IPS-20b (cell line): ENCODE measurements at regions not wholly inside any gene's neighbourhood (a gene's known extent, or its start where the extent isn't known, plus 50 kb on each side); places are given as distances from the start of the nearest gene placed in this dataset.

Experiments used
- H3K27ac ChIP-seq: one replicate; pipeline ENCODE4 v1.5.1; 2013; ENCODE audit warnings: low read length
- H3K27me3 ChIP-seq: 2 replicates; pipeline ENCODE4 v1.6.1; 2013; ENCODE audit warnings: mild to moderate bottlenecking, low read length, inconsistent platforms; ENCODE audit not compliant: insufficient read depth
- H3K36me3 ChIP-seq: 2 replicates; pipeline ENCODE4 v1.6.1; 2013; ENCODE audit warnings: low read depth, mild to moderate bottlenecking, inconsistent platforms, low read length, moderate library complexity; ENCODE audit not compliant: insufficient read depth
- H3K4me1 ChIP-seq: 2 replicates; pipeline ENCODE4 v1.6.1; 2013; ENCODE audit warnings: mild to moderate bottlenecking, control low read depth, inconsistent platforms, low read length, moderate library complexity; ENCODE audit not compliant: insufficient read depth
- H3K4me3 ChIP-seq: 2 replicates; pipeline ENCODE4 v1.5.1; 2013; ENCODE audit warnings: mild to moderate bottlenecking, low read length, inconsistent platforms
- H3K9ac ChIP-seq: 2 replicates; pipeline ENCODE4 v1.6.1; 2013; ENCODE audit warnings: low read depth, mild to moderate bottlenecking, inconsistent platforms, low read length, moderate library complexity
- H3K9me3 ChIP-seq: 2 replicates; pipeline ENCODE4 v1.6.1; 2013; ENCODE audit warnings: mild to moderate bottlenecking, low read depth, low read length, inconsistent platforms; ENCODE audit not compliant: insufficient read depth

DNA sequence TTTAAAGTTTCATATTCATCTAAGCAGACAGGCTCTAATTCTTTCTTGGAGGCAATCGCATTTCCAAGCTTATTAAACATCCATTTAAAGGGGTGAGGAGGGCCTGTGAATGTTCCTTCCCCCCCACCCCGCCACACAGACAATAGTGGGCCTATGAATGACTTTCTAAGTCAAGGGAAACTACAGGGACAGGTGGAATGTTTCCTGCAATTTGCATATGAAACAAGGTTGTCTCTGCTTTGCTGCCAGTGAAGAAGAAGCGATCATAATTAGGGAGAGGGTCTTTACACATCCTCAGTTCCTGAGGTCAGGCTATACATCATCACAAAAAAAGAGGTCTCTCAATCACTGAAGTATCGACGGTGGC is 127.9 kb upstream of the OPCML start:
- no peaks in the 10 kb centered on the region for H3K9me3 ChIP-seq
- H3K4me1 ChIP-seq, result peaks cover 21% of the 10 kb centered on the region; the same call in 1 of the 2 replicates
- H3K4me3 ChIP-seq, result peak overlapping the region; percentile 10; the same call in 1 of the 2 replicates
- peaks cover 9% of the 10 kb centered on the region; the same call in 1 of the 2 replicates for H3K27me3 ChIP-seq
- H3K9ac ChIP-seq, result no peak overlapping the region
- H3K27ac ChIP-seq, result no peak overlapping the region
- no peaks in the 10 kb centered on the region for H3K36me3 ChIP-seq

- Histone ChIP-seq H3K36me3 (no peaks in the 10 kb centered on the region), H3K27ac (no peak overlapping the region), H3K27me3 (peaks cover 9% of the 10 kb centered on the region; the same call in 1 of the 2 replicates), H3K9me3 (no peaks in the 10 kb centered on the region), H3K9ac (0 out of 2 replicates have a peak overlapping the region, but pooled peaks have one; percentile 40), H3K4me3 (peak overlapping the region; percentile 10; the same call in 1 of the 2 replicates), H3K4me1 (peaks cover 23% of the 10 kb centered on the region; the same call in 1 of the 2 replicates)
These were observed 127.4 kb upstream of the OPCML start for GRCh38 chr11:133659538-133660201.

- Histone ChIP-seq H3K9ac (no peak overlapping the region), H3K4me3 (no peak overlapping the region), H3K27me3 (peaks cover 16% of the 10 kb centered on the region), H3K36me3 (no peaks in the 10 kb centered on the region), H3K4me1 (peaks cover 23% of the 10 kb centered on the region; the same call in 1 of the 2 replicates), H3K9me3 (no peaks in the 10 kb centered on the region), H3K27ac (no peak overlapping the region)
These were observed 124.8 kb upstream of the OPCML start for GRCh38 chr11:133657054-133657453.

DNA sequence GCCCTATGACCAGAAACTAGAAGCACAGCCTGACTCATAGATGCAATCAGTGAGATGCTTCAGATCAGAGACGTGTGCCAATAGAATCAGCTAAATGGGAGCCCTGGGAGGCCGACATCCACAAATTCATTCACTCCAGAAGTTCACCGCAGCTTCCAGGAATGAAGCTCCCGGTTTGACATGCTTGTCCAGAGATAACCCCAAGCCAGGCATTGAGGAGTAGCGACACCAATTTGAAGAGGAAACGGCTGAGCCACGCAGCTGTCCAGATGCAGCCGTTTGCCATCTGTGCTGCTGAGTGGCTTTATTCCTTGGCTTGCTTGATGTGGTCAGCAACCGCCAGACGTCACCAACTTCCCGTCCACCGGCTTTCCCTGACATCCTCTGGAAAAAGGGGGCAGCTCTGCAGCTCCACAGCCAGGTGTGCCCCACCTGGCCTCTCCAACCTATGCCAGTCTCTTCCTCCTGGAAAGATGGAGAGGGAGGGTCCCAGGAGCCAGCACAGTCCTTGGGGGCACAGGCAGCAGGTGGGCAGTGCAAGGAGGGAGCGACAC is 123.9 kb upstream of the OPCML start:
- Histone ChIP-seq H3K36me3 (no peaks in the 10 kb centered on the region), H3K4me3 (no peak overlapping the region), H3K9ac (no peak overlapping the region), H3K27ac (no peak overlapping the region), H3K9me3 (no peaks in the 10 kb centered on the region), H3K4me1 (peaks cover 23% of the 10 kb centered on the region; the same call in 1 of the 2 replicates), H3K27me3 (peaks cover 16% of the 10 kb centered on the region)

- H3K4me3 ChIP-seq, result no peak overlapping the region
- H3K27ac ChIP-seq, result no peak overlapping the region
- no peaks in the 10 kb centered on the region for H3K36me3 ChIP-seq
- H3K4me1 ChIP-seq, result peaks cover 15% of the 10 kb centered on the region; the same call in 1 of the 2 replicates
- peaks cover 16% of the 10 kb centered on the region for H3K27me3 ChIP-seq
- no peaks in the 10 kb centered on the region for H3K9me3 ChIP-seq
- no peak overlapping the region for H3K9ac ChIP-seq
These were observed 122.4 kb upstream of the OPCML start for GRCh38 chr11:133654630-133655212.

GRCh38 chr11:133653336-133653735 is 121.0 kb upstream of the OPCML start:
- H3K27ac ChIP-seq, result no peak overlapping the region
- H3K4me1 ChIP-seq, result peaks cover 6% of the 10 kb centered on the region; the same call in 1 of the 2 replicates
- H3K9me3 ChIP-seq, result no peaks in the 10 kb centered on the region
- no peak overlapping the region for H3K4me3 ChIP-seq
- no peak overlapping the region for H3K9ac ChIP-seq
- peaks cover 16% of the 10 kb centered on the region for H3K27me3 ChIP-seq
- no peaks in the 10 kb centered on the region for H3K36me3 ChIP-seq

DNA sequence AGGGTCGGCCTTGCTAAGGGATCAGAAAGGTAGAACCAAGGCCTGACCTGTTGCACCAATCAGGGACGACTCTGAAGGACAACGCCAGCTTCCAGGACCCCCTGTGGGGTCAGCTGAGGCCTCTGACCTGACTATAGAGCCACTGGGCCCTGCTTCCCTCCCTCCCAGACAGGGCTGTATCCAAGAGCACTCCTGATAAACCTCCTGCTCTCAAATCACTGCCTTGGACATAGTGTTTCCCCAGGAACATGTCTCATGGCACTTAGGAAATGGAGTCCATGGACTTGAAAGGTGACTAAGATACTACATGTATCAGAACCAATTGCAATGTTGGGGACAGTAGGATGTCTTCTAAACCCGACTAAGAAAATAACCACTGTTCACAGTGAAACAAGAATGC is 117.8 kb upstream of the OPCML start:
- no peaks in the 10 kb centered on the region for H3K9me3 ChIP-seq
- H3K27me3 ChIP-seq, result peaks cover 7% of the 10 kb centered on the region; the same call in 1 of the 2 replicates
- H3K36me3 ChIP-seq, result no peaks in the 10 kb centered on the region
- no peak overlapping the region for H3K4me3 ChIP-seq
- H3K4me1 ChIP-seq, result peaks cover under 1% of the 10 kb centered on the region; the same call in 1 of the 2 replicates
- H3K27ac ChIP-seq, result no peak overlapping the region
- no peak overlapping the region for H3K9ac ChIP-seq

DNA sequence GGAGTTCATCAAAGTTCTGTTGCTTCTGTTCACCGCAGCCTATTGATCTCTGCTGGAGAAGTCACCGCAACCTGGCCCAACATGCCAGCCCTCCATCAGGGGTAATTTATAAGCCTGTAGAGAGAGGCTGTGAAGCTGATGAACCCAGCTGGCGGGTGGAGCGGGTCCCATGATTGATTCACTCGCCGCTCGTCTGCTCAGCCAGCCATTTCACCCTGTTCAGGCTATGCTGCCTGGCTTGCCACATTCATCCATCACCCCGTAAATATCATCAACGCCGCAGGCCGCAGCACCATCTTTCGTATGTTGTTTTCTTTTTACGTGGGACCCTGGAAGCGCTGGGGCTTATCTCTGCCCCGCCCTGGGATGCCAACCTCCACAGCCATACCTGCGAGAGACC is 116.7 kb upstream of the OPCML start:
- H3K4me3 ChIP-seq, result no peak overlapping the region
- H3K9ac ChIP-seq, result no peak overlapping the region
- H3K36me3 ChIP-seq, result no peaks in the 10 kb centered on the region
- peaks cover under 1% of the 10 kb centered on the region; the same call in 1 of the 2 replicates for H3K27me3 ChIP-seq
- no peaks in the 10 kb centered on the region for H3K4me1 ChIP-seq
- no peak overlapping the region for H3K27ac ChIP-seq
- no peaks in the 10 kb centered on the region for H3K9me3 ChIP-seq

GRCh38 chr11:133639408-133639807 is 107.1 kb upstream of the OPCML start:
- H3K4me3 ChIP-seq, result no peak overlapping the region
- no peak overlapping the region for H3K27ac ChIP-seq
- no peaks in the 10 kb centered on the region; the same call in 1 of the 2 replicates for H3K27me3 ChIP-seq
- H3K36me3 ChIP-seq, result no peaks in the 10 kb centered on the region
- no peaks in the 10 kb centered on the region; the same call in 1 of the 2 replicates for H3K9me3 ChIP-seq
- no peak overlapping the region for H3K9ac ChIP-seq
- H3K4me1 ChIP-seq, result peaks cover 18% of the 10 kb centered on the region; the same call in 1 of the 2 replicates

DNA sequence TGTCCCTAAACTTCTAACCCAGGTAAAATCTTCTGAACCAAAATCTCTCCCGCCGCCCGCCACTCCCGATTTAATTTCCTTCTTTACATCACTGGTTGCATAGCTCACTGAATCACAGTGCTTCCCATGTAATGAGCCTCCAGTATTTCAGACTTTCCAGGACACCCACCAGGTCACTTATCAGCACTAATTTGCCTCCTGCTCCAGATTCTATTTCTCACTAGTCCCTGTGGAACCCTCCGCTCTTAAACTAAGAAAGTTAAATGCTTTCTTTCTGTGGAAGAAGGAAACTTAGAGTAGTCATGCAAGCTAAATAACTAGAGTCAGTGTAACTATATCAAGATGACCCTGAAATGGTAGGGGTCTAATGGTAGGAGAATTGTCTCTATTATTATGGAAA is 106.6 kb upstream of the OPCML start:
- Histone ChIP-seq H3K4me3 (no peak overlapping the region), H3K27me3 (peaks cover under 1% of the 10 kb centered on the region), H3K4me1 (peaks cover 18% of the 10 kb centered on the region; the same call in 1 of the 2 replicates), H3K36me3 (no peaks in the 10 kb centered on the region), H3K9ac (no peak overlapping the region), H3K9me3 (no peaks in the 10 kb centered on the region; the same call in 1 of the 2 replicates), H3K27ac (no peak overlapping the region)

GRCh38 chr11:133636711-133637355 is 104.5 kb upstream of the OPCML start:
- Histone ChIP-seq H3K36me3 (no peaks in the 10 kb centered on the region), H3K27me3 (peaks cover 4% of the 10 kb centered on the region), H3K4me1 (peaks cover 18% of the 10 kb centered on the region; the same call in 1 of the 2 replicates), H3K27ac (no peak overlapping the region), H3K4me3 (no peak overlapping the region), H3K9me3 (no peaks in the 10 kb centered on the region; the same call in 1 of the 2 replicates), H3K9ac (no peak overlapping the region)
